ENCODE measurements at regions not wholly inside any gene's neighbourhood (a gene's known extent, or its start where the extent isn't known, plus 50 kb on each side); places are given as distances from the start of the nearest gene placed in this dataset.

DNA sequence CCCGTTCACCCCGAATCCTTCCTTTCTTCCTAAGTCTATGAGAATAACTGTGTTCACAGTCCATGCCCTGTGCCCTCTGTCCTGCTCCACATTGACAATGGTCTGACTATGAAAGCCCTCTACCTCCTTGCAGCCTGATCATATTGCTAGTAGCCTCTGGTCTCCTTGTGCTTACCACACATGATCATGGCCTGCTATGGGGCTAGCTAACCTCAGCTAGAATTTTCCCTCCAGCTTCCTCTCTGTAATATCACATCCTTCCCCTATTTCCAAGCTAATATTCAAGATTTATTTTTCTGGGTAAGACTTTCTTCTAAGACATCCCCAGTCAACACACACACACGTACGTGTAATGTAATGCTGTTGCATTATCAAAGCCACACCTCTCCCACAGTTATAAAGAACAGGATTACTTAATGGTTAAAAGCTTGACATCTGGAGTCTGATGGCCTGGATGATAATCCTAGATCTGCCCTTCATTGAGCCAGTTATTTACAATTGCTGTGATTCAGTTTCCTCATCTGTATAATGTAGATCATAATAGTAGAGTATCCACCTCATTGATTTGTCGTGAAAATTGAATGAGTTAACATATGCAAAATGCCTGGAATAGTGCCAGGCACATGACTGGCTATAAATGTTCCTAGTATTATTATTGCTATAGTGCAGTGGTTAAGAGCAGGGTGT lies 214.4 kb upstream of the BLID start:
- FAIRE-seq = no peak
- no peak for TF ChIP-seq POLR2A (IDR thresholded peaks at IDR 0.05; ENCODE audit: low read depth, low read length)
- no peak for DNase-seq (ENCODE audit: insufficient read length, low spot score)

DNA sequence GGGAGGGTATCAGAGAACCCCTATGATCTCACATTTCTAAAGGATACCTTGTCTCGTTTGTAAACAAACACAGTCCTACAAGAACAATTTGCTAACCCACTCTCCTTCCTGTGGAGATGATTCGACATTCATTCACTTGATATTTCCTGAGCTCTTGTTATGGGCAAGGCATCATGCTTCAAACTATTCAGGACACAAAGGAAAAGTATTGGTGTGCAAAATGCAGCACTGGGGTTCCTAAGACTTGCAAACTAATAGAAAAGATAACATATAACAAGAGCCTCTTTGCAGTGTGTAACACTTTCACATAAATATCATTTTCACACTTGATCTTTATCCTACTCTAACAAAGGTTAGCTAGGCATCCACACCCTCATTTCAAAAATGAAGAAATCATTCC lies 211.5 kb upstream of the BLID start:
- no peak for FAIRE-seq
- no peak for TF ChIP-seq POLR2A (IDR thresholded peaks at IDR 0.05; ENCODE audit: low read depth, low read length)
- no peak for DNase-seq (ENCODE audit: insufficient read length, low spot score)

DNA sequence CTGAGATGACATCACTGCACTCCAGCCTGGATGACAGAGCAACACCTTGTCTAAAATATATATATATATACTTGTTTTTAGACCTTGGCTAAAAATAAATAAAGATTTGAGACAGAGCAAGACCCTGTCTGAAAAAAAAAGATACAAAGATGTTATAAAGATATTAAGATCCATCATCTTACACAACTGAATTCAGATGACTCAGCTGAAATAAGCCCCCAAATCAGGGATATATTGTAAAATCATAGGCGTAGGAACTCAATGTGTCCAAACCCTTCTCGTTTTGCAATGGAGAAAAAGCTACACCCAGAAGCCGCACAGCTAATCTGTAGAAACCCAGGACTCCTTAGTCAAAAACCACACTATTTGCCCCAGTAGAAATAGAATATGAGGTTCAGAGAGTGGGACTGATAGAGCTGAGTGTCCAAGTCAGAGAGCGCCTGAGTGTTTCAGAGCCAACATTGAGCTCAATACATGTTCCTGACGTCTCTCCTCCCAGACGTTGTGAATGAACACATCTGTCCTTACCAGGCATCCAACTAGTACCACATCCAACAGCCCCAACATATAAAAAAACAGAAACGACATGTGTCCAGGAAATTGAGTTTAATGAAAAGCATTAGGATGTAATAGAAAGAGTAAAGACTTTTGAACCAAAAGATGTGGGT lies 207.9 kb upstream of the BLID start:
- FAIRE-seq = no peak
- no peak for DNase-seq (ENCODE audit: insufficient read length, low spot score)
- no peak for TF ChIP-seq POLR2A (IDR thresholded peaks at IDR 0.05; ENCODE audit: low read depth, low read length)

DNA sequence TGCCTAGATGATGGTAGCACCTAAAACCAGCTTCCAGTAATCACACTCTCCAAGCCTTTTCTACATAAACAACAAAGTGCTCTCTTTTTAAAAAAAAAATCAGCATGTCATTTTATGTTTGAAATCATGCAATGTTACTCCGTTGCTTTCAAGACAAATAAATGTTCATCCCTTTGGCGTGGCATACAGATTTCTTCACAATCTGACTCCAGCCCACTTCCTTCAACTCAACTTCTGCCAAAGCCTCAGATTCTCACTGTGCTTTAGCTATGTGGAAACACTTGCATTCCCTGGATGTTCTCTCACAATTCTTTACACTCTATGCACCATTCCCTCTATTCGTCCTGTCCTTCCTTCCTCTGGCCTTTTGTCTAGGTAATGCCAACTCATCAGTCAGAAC lies 206.3 kb upstream of the BLID start:
- FAIRE-seq (no peak), DNase-seq (ENCODE audit: insufficient read length, low spot score) (no peak)
- TF ChIP-seq POLR2A (IDR thresholded peaks at IDR 0.05; ENCODE audit: low read depth, low read length) = no peak

DNA sequence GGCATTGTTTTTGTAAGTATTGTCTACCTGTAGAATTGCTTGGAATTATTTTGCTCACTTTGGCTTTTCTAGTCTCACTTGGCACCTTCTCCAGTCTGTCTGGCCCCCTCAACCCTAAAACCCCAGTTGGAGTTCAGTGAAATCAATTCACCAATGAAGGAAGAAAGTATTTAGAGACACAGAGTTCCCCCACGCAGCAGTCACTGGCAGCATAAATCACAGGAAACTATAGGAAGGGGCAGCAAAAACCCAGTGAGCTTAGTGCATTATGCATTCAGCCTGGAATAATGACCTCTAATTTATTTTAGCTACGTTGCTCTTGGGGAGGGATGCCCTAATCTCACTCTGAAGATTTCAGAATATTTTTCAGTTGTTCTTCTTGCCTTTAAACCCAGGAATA lies 204.7 kb upstream of the BLID start:
- no peak for TF ChIP-seq POLR2A (IDR thresholded peaks at IDR 0.05; ENCODE audit: low read depth, low read length)
- DNase-seq (ENCODE audit: insufficient read length, low spot score) (no peak), FAIRE-seq (no peak)

DNA sequence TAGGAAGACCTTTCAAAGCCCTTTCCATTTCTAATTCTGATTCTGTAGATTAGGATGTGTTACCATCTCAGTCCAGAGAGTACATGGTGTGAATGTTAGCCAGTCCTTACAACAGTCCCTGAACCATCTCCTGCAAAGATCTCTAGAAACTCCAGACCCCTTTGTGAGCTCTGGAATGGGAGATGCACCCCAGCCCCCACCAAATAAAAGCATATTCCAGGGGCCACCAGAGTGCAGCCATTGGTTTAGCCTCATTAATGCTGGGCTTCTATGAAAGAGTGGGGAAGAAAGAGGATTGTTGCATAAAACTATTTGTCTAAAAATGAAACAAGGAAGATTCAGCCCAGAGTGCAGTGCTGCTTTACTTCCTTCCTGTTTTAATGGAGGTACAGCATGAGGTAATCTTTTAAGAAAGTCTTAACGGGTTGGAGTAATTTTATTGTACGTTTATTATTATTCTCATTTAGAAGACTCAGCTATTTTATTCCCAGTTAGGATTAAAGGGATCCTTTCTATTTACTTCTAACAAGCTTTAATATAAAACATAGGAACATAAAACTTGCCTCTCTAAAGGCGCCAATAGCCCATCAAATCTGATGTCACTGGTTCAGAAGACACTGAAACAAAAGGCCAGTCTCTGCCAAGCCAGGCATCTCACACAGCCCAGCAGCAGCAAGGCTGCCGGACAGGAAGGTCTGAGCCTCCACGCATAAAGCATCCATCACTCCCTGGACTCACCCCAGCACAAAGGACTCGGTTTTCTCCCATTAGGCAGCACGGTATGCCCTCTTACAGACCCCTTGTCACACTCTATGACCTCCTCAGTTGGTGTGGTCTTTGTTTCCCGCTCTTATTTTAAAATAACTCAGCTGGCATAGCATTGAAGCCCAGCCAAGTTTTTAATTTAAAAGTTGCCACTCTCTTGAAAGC lies 203.9 kb upstream of the BLID start:
- FAIRE-seq = no peak
- no peak for TF ChIP-seq POLR2A (IDR thresholded peaks at IDR 0.05; ENCODE audit: low read depth, low read length)
- no peak for DNase-seq (ENCODE audit: insufficient read length, low spot score)

DNA sequence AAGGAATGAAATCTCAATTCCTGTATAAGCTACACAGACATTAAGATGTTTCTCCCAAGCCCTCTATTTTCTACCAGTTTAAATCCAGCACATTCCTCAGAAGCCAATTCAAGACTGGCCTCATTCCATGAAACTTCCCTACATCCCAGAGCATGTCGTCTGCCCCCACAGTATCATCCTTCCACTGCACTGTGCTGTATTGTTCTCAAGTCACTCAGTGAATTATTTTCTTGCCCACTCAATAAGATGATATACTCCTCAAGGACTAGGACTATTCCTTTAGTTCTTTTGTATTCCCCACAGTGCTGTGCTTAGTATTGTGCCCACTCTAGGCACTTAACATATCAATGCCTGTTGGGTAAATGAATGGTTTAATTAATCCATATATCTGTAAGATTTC lies 203.1 kb upstream of the BLID start:
- no peak for TF ChIP-seq POLR2A (IDR thresholded peaks at IDR 0.05; ENCODE audit: low read depth, low read length)
- no peak for FAIRE-seq
- DNase-seq (ENCODE audit: insufficient read length, low spot score) = no peak

DNA sequence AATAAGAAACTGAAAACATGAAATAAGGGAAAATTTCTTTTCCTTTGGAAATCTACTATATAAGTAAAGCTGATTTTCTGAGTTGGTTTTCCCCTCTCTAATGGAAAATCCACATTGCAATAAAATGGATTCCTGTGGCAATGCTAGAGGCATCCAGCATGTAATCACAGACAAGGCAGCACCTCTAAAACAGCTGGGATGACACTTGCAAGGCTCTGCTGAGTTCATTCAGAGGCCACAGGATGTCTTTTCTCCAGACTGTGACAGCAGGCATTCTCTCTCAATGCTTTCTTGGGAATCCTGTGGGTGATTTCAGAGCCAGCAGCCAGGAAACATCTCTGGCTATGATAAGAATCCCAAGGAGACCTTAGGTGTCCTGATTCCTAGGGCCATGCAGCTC lies 201.3 kb upstream of the BLID start:
- FAIRE-seq (no peak), DNase-seq (ENCODE audit: insufficient read length, low spot score) (no peak)
- TF ChIP-seq POLR2A (IDR thresholded peaks at IDR 0.05; ENCODE audit: low read depth, low read length) = no peak

DNA sequence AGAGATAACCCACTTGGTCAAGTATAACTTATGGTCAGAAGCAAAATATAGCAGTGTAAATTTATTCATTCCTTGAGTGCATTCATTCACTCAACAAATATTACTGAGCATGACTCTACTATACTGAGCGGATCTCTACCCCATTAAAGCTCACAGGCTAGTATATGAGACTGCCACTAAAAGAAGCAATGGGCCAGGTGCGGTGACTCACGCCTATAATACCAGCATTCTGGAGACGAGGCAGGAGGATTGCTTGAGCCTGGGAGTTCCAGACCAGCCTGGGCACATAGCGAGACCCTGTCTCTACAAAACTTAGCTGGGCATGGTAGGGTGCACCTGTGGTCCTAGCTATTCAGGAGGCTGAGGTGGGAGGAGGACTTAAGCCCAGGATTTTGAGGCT lies 197.6 kb upstream of the BLID start:
- DNase-seq (ENCODE audit: insufficient read length, low spot score) = no peak
- TF ChIP-seq POLR2A (IDR thresholded peaks at IDR 0.05; ENCODE audit: low read depth, low read length) = no peak
- no peak for FAIRE-seq

DNA sequence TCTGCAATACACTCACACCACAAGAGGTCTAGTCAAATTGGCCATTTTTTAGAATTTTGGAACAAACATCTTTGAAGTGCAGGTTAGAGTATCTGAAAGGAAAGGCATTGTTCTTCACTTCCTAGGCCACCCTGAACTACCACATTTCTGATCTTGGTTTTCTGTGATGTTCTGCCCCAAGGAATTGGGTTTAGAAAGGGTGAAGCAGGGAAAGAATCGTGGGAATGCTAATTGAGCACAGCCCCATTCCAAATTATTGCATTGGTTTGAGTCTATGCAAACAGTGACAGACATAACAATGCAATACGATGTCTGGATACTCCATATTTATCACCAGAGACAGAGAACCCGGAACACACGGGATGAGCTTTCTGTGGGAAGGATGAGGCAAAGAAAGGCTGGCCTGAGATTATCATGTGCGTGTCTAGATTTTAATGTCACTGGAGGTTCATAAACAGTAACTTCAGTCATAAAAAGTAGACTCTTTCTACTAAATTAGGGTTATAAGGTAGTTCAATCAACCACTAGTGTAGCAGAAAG lies 195.3 kb upstream of the BLID start:
- DNase-seq (ENCODE audit: insufficient read length, low spot score) = no peak
- FAIRE-seq = no peak
- no peak for TF ChIP-seq POLR2A (IDR thresholded peaks at IDR 0.05; ENCODE audit: low read depth, low read length)

DNA sequence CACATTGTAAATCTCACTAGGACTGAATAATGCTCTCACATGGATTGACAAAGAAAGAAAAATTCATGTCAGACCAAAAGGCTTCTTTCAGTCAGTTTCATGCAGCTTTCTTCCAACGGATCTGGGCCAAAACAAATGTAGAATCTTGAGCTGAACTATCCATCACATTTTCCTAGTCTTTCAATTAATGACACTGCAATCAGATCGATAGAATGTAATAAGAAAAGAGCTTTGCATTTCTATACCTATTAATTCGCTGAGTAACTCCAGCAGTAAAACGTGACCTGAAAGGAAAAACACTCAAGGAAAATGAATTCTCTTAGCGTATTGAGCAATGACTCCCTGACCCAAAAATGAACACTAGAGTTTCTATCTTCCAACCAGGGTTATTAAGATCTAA lies 194.8 kb upstream of the BLID start:
- no peak for DNase-seq (ENCODE audit: insufficient read length, low spot score)
- FAIRE-seq = no peak
- TF ChIP-seq POLR2A (IDR thresholded peaks at IDR 0.05; ENCODE audit: low read depth, low read length) = no peak

DNA sequence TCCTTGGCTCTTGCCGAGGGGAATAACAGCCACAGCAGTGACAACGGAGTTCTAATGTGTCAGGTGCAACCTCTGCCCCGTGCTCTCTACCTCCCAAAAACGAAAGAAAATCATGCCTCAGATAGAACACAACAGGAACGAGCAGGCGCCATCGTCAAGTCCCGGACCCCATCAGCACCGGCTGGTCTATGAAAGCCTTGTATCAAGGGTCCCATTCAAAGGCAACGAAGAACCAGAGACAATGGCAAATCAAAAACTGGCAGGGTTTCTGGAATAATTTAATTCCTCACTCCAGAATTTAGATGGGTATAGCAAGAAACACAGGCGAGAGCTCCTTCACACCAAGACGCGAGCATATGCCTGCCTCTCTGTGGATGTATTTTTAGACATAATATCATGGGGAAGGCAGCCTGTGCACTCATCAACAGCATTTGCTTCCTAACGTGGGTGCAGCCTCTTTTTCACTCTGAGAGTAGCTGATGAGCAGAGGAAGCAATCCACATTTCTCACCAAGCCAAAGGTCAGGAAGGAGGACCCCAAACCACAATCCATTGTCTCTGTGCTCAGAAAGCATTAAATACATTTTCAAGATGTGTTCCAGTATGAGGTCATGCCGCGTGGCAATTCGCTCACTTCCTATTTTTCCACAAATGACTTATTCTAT lies 193.4 kb upstream of the BLID start:
- FAIRE-seq (no peak), DNase-seq (ENCODE audit: insufficient read length, low spot score) (no peak)

DNA sequence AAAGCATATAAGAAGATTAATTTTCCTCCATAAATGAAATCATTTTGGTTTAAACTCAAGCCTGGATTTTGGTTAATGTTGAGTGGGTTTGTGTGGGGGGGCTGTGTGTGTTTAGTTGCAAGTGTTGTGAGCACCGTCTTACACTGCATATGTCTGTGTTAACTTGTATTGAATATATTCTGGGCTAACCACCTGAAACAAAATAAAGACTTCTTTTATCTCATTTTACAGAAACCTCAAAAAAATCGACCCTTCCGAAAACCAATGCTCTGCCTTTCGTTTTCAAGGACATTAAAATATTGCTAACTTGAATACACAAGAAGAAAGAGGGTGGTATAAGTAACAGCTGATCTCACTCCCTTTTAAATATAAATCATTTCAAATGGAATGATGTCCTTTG lies 192.2 kb upstream of the BLID start:
- TF ChIP-seq POLR2A (IDR thresholded peaks at IDR 0.05; ENCODE audit: low read depth, low read length) = no peak
- no peak for DNase-seq (ENCODE audit: insufficient read length, low spot score)
- no peak for FAIRE-seq

More for the DNA sequence above, 193.4 kb upstream of the BLID start:
- no peak for TF ChIP-seq POLR2A (IDR thresholded peaks at IDR 0.05; ENCODE audit: low read depth, low read length)
